GM12892 (cell line): ENCODE measurements at regions not wholly inside any gene's neighbourhood (a gene's known extent, or its start where the extent isn't known, plus 50 kb on each side); places are given as distances from the start of the nearest gene placed in this dataset.
A peak's percentile ranks its signal among the peaks of the same experiment; 100 is the strongest.

Experiments used
- DNase-seq: peaks from one replicate; pipeline ENCODE4 v3.0.0; 2011; ENCODE audit not compliant: insufficient read length
- FAIRE-seq: peaks from 2 replicates; lab custom pipeline; 2011; peaks lifted over from hg19 to GRCh38; lab: Jason Lieb, UNC
- POLR2A ChIP-seq: IDR thresholded peaks from 2 replicates; pipeline ENCODE4 v1.6.1; 2011; ENCODE audit warnings: low read depth, low read length, control low read depth
- POLR2AphosphoS5 ChIP-seq: IDR thresholded peaks from 2 replicates; pipeline ENCODE4 v1.6.1; 2011; ENCODE audit warnings: low read depth, low read length, control low read depth
- TAF1 ChIP-seq: IDR thresholded peaks from 2 replicates; pipeline ENCODE4 v1.6.1; 2011; ENCODE audit warnings: low read depth, mild to moderate bottlenecking, control low read depth, low read length, borderline replicate concordance

- DNase-seq (no peak), FAIRE-seq (no peak)
- TF ChIP-seq POLR2AphosphoS5 = no peak
- TF ChIP-seq POLR2A = no peak
- no peak for TF ChIP-seq TAF1
Observed at GRCh38 chr1:38274974-38275373, 228.4 kb upstream of the POU3F1 start.

GRCh38 chr1:38273196-38273804, 226.7 kb upstream of the POU3F1 start:
- TF ChIP-seq POLR2A (no peak), POLR2AphosphoS5 (no peak), TAF1 (no peak)
- FAIRE-seq (no peak), DNase-seq (no peak)

GRCh38 chr1:38272515-38272914, 225.9 kb upstream of the POU3F1 start:
- no peak for TF ChIP-seq TAF1
- TF ChIP-seq POLR2AphosphoS5 = no peak
- TF ChIP-seq POLR2A = no peak
- FAIRE-seq (no peak), DNase-seq (no peak)

DNA sequence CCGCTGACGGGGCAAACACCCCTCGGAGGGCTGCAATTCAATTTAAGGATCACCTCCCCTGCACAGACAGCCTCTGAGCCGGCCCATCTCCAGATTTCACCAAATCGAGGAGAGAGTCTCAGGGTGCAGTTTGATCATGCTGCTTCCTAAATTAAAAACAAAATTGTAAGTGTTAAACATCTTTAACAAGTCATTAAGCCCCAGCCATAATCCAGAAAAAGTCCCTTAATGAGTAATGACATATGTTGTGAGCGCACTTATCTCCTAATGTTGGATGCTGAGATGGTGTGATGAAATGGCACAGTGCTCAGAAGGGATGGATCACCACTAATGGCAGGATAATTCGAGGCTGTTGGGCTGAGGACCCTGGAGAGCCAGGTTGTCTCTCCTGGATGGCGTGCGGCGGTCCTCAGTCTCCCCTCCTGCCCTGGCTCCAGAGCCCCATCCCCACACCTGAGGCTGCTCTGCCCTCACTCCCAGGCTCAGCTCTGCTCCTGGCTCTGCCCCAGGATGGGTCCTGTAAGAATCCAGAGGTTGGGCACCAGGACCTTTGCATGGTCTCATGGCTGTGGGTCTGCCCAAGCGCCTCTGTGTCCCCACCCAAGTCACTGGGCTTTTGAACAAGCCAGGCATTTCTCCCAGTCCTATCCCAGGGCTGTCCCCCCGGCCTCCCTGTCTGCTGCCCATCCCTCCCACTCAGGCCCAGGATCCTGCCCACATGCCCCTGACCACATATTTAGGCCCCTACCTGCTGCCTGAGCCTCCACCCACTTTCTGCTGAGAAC, 224.4 kb upstream of the POU3F1 start:
- TF ChIP-seq POLR2AphosphoS5 = no peak
- TF ChIP-seq TAF1 = no peak
- TF ChIP-seq POLR2A = no peak
- FAIRE-seq (no peak), DNase-seq (no peak)

DNA sequence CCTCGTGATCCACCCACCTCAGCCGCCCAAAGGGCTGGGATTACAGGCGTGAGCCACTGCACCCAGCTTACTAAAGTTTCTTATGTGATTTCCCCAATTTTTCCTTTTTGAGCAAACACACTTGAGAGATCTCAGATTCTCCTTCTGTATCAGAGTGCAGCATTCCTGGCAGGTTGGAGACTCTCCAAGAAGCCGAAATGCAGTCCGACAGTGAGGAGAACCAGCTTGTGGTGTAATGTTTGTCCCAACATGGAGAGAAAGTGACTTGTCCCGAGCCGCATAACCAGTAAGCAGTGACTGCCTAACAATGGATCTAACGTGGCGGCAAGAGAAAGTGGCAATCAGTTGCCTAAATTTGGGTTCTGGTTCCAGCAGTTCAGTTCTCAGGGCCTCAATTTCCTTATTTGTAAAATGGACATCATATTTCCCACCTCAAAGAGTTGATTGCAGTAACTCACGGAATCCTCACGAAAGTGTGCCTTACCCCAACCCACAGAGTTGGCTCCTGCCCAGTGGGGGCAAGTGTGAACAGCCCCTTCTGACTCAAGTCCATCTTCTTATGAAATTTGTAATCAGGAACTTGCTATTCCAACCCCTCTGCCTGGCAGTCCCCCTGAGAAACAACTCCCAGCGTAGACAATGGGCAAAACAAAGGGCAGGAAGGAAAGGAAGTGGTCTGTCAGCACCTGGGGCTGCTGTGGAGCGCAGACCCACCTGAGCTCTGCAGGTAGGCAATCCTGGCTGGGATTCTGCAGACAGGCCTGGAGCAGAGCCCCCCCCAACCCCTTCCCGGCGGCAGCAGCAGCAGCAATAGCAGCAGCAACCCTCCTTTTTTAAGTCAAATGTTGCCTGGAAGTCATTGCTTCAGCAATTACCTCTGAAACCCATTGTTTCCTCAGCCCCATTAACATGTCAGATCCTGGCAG, 223.6 kb upstream of the POU3F1 start:
- FAIRE-seq (no peak), DNase-seq (no peak)
- no peak for TF ChIP-seq TAF1
- no peak for TF ChIP-seq POLR2A
- TF ChIP-seq POLR2AphosphoS5 = no peak

DNA sequence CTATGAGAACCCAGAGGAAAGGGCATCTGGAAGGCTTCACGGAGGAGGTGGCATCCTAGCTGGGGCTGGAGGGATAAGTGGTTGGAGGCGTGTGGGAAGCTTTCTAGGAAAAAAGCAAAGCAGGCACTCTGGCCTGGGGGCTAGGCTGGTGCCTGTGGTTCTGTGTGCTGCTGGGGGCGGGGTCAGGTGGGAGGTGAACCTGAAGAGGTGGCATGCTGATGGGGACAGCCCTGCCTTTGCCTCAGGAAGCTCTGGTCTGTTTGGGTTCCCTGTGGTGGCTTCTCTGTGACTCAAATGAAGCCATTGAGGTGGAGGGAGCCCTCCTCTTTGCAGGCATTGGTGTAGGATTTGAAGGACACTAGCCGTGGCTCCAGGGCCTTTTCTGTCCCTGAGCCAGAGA, 221.6 kb upstream of the POU3F1 start:
- DNase-seq = no peak
- no peak for FAIRE-seq
- TF ChIP-seq POLR2AphosphoS5 (no peak), TAF1 (no peak), POLR2A (no peak)

GRCh38 chr1:38267037-38268036, 220.7 kb upstream of the POU3F1 start:
- TF ChIP-seq POLR2A (no peak), TAF1 (no peak), POLR2AphosphoS5 (no peak)
- FAIRE-seq (peak; percentile 24), DNase-seq (no peak)

DNA sequence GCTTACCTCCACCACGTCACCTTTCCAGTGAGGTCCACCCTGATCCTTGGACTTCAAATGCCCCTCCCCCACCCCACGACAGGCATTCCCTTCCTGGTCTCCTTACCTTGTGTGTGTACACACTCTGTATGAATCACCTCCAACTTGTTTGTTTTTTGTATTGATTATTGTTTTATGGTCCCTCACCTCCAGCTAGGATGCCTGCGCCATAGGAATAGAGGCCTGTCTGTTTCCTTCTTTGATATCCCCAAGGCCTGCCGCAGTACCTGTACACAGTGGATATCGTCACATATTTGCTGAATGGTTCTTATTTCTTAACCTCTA, 219.6 kb upstream of the POU3F1 start:
- DNase-seq (no peak), FAIRE-seq (no peak)
- no peak for TF ChIP-seq POLR2AphosphoS5
- no peak for TF ChIP-seq TAF1
- TF ChIP-seq POLR2A = no peak

DNA sequence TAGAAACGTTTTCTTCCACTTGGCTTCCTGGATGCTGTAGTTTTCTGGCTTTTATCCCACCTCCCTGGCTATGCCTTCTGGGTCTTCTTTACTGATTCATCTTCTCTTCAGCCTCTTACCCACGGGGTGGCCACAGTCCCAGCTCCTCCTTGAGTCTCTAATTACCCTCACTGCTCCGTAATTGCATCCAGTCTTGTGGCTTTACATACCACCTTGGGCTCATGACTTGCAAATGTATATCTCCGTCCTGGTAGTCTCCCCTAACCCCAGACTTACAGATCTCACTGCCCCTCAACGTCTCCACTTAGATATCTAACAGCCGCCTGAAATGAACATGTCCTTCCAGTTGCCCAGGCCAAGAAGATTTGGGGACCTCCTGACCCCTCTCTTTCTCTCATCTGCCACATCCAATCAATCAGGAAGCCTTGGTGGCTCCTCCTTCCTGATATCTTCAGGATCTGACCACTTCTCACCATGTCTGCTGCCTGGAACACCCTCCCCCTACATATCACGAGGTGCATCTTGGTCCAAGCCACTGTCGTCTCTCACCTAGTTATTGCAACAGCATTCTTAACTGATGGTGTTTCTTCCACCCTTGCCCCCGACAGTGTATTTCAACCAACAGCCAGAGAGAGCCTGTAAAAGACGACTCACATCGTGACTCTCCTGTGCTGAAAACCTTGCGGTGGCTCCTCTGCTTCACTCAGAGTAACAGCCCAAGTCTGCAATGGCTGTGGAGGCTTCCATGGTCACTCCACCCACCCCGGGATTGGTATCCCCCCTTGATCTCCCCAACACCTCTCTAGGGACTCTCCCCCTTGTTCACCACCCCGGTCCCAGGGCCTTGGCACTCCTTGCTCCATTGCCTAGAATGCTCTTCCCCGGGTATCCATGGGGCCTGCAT, 219.0 kb upstream of the POU3F1 start:
- no peak for TF ChIP-seq POLR2AphosphoS5
- no peak for TF ChIP-seq POLR2A
- no peak for TF ChIP-seq TAF1
- FAIRE-seq (no peak), DNase-seq (no peak)

DNA sequence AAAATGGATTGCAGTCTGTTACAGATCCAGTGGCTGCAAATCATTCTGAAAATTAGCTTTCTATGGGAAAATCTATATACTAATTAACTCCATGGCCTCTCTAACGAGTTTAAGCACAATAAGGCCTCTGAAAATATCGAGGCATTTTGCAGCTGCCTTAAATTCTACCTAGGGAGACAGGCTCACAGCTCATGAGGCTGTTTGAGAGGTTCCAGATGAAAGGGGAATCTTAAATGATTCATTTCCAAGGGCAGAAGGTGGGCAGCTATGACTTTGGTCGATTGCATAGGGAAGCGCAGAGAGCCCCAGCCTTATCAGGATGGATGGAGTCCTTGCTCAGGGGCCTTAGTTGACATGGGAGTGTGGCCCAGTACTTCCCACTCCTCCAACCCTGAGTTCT, 216.8 kb upstream of the POU3F1 start:
- DNase-seq (no peak), FAIRE-seq (no peak)
- no peak for TF ChIP-seq TAF1
- TF ChIP-seq POLR2A = no peak
- no peak for TF ChIP-seq POLR2AphosphoS5
